HUES64 (cell line): ENCODE measurements at regions not wholly inside any gene's neighbourhood (a gene's known extent, or its start where the extent isn't known, plus 50 kb on each side); places are given as distances from the start of the nearest gene placed in this dataset.

Experiments
- H3K27ac ChIP-seq: 2 replicates; pipeline ENCODE4 v1.7.0; 2013; ENCODE audit warnings: low read depth, low read length, inconsistent platforms
- H3K27me3 ChIP-seq: 2 replicates; pipeline ENCODE4 v1.6.1; 2013; ENCODE audit warnings: mild to moderate bottlenecking, low read length; ENCODE audit not compliant: insufficient read depth
- H3K36me3 ChIP-seq: 2 replicates; pipeline ENCODE4 v1.6.1; 2013; ENCODE audit warnings: mild to moderate bottlenecking, low read length; ENCODE audit not compliant: insufficient read depth
- H3K4me1 ChIP-seq: 2 replicates; pipeline ENCODE4 v1.6.1; 2013; ENCODE audit warnings: mild to moderate bottlenecking, low read length, moderate library complexity; ENCODE audit not compliant: insufficient read depth
- H3K4me3 ChIP-seq: 2 replicates; pipeline ENCODE4 v1.5.1; 2013; ENCODE audit warnings: mild to moderate bottlenecking, low read length, moderate library complexity
- H3K9ac ChIP-seq: 2 replicates; pipeline ENCODE4 v1.6.1; 2013; ENCODE audit warnings: mild to moderate bottlenecking, low read depth, low read length
- H3K9me3 ChIP-seq: 2 replicates; pipeline ENCODE4 v1.6.1; 2013; ENCODE audit warnings: low read depth, low read length; ENCODE audit not compliant: insufficient read depth
- WGBS: fragments of 150-250, 120-280 bp; methylation state at CpG from one replicate; pipeline ENCODE4 v1.1.7; 2013; ENCODE audit warnings: missing lambda C conversion rate; 5-methylcytosine and 5-hydroxymethylcytosine counted together

DNA sequence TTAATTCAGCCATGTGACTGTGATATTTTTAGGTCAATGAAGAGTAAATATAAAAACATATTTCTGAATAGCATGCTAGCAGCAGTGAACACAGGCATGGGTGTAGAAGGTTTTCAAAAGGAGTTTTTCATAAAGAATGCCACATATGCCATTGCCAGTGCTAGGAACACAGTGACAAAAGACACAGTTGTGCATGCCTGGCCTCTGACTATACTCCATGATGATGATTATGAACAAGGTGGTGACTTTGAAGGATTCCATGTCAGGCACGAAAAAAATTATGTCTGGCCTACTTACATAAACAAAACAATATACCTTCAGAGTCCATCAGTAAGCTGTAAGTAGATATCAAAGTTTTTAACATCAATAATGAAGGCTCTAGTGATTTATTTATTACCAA lies 438.7 kb downstream of the TLE1 start:
- no peak overlapping the region for H3K4me3 ChIP-seq
- WGBS: no CpG with 5 or more reads among the region's 1 CpG
- H3K9ac ChIP-seq: no peak overlapping the region
- no peaks in the 10 kb centered on the region for H3K9me3 ChIP-seq
- H3K4me1 ChIP-seq: peaks cover 5% of the 10 kb centered on the region; the same call in 1 of the 2 replicates
- H3K27me3 ChIP-seq: no peaks in the 10 kb centered on the region
- no peak overlapping the region for H3K27ac ChIP-seq
- H3K36me3 ChIP-seq: no peaks in the 10 kb centered on the region

DNA sequence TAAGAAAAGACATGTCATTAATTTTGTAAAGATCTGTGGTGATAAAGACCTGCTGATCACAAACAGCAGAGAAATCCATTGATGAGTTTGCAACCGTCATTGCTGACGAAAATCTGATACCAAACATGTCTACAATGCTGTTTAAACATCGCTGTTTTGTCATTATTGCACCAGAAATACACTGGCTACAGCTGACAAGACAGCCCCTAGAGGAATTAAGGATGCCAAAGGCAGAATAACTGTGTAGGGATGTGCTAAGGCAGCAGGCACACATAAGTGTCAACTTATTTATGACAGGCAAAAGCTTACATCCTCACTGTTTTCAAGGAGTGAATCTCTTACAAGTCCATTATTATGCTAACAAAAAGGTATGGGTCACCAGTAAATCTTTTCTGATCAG lies 439.3 kb downstream of the TLE1 start:
- H3K9ac ChIP-seq: no peak overlapping the region
- WGBS: 95% methylated on average over 3 of the region's 3 CpGs
- H3K9me3 ChIP-seq: no peaks in the 10 kb centered on the region
- H3K27ac ChIP-seq: no peak overlapping the region
- no peaks in the 10 kb centered on the region for H3K36me3 ChIP-seq
- H3K4me1 ChIP-seq: 0 out of 2 replicates have a peak, but pooled peaks cover 3% of the 10 kb centered on the region
- H3K27me3 ChIP-seq: no peaks in the 10 kb centered on the region
- no peak overlapping the region for H3K4me3 ChIP-seq

DNA sequence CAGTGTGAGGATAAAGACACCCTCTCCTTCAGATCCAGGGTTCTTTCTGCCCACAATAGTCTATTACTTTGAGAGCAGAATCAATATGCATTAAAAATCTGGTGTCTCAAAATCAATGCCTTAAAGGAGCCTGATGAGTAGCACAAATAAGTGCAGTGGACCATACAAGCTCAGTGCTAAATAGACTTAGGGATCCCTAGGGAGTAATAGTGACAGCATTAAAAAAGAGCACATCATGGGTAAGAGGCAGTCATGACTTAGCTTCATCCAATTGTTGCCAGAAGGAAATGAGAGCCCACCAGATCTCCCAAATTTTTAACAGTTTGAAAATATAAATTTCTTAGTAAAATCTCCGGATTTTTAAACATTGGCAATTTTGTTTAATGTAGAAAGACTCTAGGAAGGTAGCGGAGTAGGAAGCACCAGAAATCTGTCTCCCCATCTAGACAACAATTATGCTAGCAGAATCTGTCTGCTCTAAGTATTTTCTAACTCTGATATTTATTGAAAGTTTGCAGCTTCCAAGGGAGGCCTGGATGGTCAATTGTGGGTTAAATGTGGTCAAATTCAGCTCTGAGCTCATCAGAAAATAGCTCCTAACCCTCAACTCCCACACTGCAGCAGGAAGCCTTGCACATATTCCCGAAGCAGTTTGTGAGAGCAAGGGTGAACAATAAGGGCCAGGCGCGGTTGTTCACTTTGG lies 443.9 kb downstream of the TLE1 start:
- H3K27me3 ChIP-seq: no peaks in the 10 kb centered on the region
- H3K27ac ChIP-seq: no peak overlapping the region
- H3K4me1 ChIP-seq: 0 out of 2 replicates have a peak, but pooled peaks cover 3% of the 10 kb centered on the region
- WGBS: 97% methylated on average over 5 of the region's 5 CpGs
- H3K9me3 ChIP-seq: no peaks in the 10 kb centered on the region
- H3K4me3 ChIP-seq: no peak overlapping the region
- no peak overlapping the region for H3K9ac ChIP-seq
- H3K36me3 ChIP-seq: no peaks in the 10 kb centered on the region

DNA sequence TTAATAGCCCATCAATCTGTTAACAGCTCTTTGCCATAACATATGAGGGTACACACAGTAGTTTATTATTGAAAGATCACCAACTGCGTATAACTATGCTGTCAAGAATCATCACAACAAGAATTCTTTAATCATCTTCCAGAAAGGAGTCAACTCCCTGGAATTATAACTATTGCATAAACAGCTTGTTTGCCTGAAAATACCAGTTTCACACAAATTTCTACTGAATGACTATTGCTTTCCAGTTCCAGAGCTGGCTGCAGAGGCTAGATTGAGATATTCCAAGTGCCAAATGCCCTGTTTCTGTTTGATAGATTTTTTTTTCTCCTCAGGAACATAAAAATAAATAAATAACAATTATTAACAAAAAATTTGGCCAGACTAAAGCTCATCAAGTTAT lies 444.7 kb downstream of the TLE1 start:
- H3K9me3 ChIP-seq: no peaks in the 10 kb centered on the region
- no peak overlapping the region for H3K4me3 ChIP-seq
- no peaks in the 10 kb centered on the region for H3K27me3 ChIP-seq
- H3K4me1 ChIP-seq: 0 out of 2 replicates have a peak, but pooled peaks cover 3% of the 10 kb centered on the region
- H3K36me3 ChIP-seq: no peaks in the 10 kb centered on the region
- 97% methylated on average over 1 of the region's 1 CpG for WGBS
- no peak overlapping the region for H3K9ac ChIP-seq
- H3K27ac ChIP-seq: no peak overlapping the region

DNA sequence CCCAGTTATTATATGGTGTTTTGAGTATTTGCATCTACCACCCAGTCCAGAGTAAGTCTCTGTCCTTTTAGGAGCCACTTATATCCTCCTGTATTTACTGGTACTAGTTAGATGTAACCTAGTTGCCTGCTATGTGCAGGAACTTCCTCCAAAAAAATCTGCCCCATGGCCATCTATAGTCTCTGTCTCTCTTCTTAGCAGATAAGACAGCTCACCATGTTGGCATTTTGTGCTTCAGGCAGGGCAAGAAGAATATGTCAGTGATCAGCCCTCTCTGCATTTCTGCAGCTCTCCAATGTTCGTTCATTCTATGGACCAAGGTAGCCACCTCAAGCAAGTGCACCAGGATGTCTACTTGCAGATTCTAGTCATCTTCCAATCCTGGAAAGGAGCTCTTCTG lies 446.5 kb downstream of the TLE1 start:
- WGBS: 96% methylated on average over 1 of the region's 1 CpG
- H3K9me3 ChIP-seq: no peaks in the 10 kb centered on the region

DNA sequence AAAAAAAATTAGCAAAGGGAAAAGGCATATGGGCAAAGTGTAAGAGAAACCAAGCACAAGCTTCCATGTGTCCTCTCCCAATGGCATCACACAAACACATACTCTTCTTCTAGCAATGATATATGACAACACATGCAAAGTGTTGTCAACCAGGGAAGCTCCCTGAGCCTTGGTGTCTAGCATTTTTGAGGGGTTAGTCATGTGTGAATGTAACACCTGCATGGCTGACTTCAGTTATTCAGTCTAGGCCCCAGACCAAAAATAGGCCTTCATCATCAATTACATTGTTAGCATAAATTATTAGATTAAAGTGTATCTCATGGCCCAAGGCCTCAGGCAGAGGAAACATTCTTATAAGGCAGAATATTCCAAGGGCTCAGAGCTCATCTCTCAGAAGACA lies 450.0 kb downstream of the TLE1 start:
- Histone ChIP-seq H3K27me3 (no peaks in the 10 kb centered on the region), H3K36me3 (no peaks in the 10 kb centered on the region), H3K27ac (no peak overlapping the region), H3K4me1 (no peaks in the 10 kb centered on the region), H3K9me3 (no peaks in the 10 kb centered on the region), H3K4me3 (no peak overlapping the region), H3K9ac (no peak overlapping the region)

More for the DNA sequence above, 446.5 kb downstream of the TLE1 start:
- Histone ChIP-seq H3K9ac (no peak overlapping the region), H3K27ac (no peak overlapping the region), H3K27me3 (no peaks in the 10 kb centered on the region), H3K4me3 (no peak overlapping the region), H3K36me3 (no peaks in the 10 kb centered on the region), H3K4me1 (no peaks in the 10 kb centered on the region)

DNA sequence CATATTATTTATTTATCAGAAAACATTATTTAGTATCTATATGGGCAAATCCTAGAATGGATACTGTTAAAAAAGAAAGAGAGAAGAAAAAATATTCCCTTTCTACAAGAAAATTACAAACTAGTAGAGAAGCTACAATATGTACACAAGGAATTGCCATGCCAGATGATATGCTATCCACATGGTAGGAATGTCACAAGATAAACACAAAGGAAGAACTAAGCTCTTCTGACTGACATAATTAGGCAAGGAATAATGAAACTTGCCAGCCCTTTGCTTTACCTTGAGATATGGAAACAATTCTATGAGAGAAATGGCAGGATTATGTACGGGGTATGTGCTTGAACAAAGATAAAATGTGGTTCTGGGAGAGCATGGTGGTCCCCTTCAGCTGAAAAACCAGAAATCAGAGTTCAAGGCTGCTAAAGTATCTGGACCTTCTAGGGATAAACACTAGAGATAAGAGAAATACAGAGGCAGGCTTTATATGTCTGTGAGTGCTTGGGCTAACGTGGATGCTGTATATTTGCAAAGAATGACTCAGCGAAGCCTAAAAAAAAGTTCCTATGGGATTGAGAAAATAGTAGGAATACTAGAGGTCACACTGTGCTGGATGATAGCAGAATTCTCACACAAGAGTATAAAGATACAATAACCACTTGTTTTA lies 451.6 kb downstream of the TLE1 start:
- Histone ChIP-seq H3K4me1 (no peaks in the 10 kb centered on the region), H3K4me3 (no peak overlapping the region), H3K27me3 (no peaks in the 10 kb centered on the region), H3K27ac (no peak overlapping the region), H3K36me3 (no peaks in the 10 kb centered on the region), H3K9me3 (no peaks in the 10 kb centered on the region), H3K9ac (no peak overlapping the region)
- 87% methylated on average over 3 of the region's 3 CpGs for WGBS

DNA sequence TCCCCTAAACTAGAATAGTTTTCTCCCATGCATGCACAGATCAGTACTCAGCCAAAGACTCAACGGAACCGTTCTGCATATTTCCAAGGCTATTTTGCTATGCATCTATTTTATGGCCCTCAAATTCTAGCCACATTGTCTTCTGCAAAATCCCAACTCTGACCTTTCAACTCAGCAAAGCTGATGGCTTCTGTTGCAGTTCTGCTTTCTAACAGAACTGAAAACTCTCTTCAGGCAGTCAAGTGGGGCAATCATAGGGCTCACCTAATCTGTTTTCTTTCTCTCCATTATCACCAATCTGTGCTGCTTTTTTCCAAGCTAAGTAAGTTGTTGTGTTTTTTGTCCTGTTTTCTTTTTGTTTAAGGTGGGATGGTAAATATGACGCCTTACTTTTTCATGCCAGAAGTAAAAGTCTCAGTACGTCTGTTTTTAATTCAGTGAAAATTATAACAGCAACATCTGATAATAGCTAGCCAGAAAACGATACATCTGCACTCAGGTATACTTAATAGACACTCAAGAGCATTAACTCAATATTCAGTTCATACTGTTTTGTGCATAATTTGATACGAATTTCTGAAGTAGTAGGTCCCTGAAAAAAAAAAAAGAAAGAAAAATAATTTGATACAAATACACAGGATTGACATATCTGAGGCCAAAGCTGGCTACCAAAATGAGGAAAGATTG lies 454.3 kb downstream of the TLE1 start:
- H3K4me1 ChIP-seq: no peaks in the 10 kb centered on the region
- no peak overlapping the region for H3K4me3 ChIP-seq
- no peak overlapping the region for H3K9ac ChIP-seq
- no peaks in the 10 kb centered on the region for H3K9me3 ChIP-seq
- no peaks in the 10 kb centered on the region for H3K27me3 ChIP-seq
- WGBS: 95% methylated on average over 5 of the region's 6 CpGs
- H3K36me3 ChIP-seq: no peaks in the 10 kb centered on the region
- H3K27ac ChIP-seq: no peak overlapping the region

DNA sequence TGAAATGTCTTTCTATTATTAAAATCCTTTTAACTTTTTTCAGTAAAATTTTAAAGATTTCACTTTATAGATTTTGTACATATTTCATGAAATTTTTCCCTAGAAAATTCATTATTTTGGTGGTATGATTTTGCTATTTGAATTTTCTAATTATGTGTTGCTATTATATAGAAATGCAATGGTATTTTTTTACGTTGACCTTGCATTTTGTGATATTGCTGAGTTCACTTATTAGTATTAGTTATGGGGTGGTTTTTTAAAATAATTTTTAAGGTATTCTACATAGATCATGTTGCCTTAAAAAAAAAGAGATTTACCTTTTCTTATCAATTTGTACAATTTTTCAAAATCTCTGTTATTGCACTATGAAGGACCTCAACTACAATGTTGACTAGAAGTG lies 458.3 kb downstream of the TLE1 start:
- H3K4me1 ChIP-seq: no peaks in the 10 kb centered on the region
- H3K36me3 ChIP-seq: no peaks in the 10 kb centered on the region
- H3K9ac ChIP-seq: no peak overlapping the region
- 29% methylated on average over 1 of the region's 1 CpG for WGBS
- H3K27me3 ChIP-seq: no peaks in the 10 kb centered on the region
- H3K27ac ChIP-seq: no peak overlapping the region
- no peaks in the 10 kb centered on the region for H3K9me3 ChIP-seq
- no peak overlapping the region for H3K4me3 ChIP-seq

DNA sequence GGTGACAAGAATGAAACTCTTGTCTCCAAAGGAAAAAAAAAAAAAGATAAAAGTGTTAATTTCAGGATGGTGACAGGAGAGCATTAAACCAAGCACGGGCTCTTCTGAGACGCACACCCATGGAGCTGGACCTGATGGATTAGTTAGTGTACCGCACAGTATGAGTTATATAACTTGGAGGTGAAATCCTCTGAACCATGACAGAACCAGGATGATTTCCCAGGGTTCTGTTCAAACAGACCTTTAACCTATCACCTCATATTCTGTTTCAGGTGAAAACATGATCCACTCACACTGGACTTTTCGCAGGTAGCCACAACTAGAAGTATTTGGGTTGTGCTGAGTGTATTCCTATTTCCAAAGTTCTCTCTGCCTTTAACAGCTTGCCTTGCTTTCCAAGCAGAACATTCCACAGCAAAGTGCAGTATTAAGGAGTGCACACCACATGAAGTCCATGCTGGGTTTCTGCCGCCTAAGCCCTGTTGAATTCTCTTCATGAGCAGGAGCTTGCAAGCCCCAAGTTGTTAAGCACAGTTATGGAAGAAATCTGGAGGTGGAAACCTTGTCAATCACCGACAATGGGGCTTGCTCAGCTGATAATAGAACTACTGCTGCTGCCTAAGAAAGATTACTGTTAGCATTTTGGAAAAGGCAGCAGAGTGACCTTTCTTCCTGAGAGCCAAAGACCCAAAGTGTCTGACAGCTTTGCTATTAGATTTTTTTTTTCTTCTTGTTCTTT lies 461.7 kb downstream of the TLE1 start:
- Histone ChIP-seq H3K36me3 (no peaks in the 10 kb centered on the region), H3K9me3 (no peaks in the 10 kb centered on the region), H3K9ac (no peak overlapping the region), H3K27ac (no peak overlapping the region), H3K4me3 (no peak overlapping the region), H3K4me1 (peaks cover 4% of the 10 kb centered on the region; the same call in 1 of the 2 replicates), H3K27me3 (no peaks in the 10 kb centered on the region)
- 87% methylated on average over 6 of the region's 6 CpGs for WGBS

DNA sequence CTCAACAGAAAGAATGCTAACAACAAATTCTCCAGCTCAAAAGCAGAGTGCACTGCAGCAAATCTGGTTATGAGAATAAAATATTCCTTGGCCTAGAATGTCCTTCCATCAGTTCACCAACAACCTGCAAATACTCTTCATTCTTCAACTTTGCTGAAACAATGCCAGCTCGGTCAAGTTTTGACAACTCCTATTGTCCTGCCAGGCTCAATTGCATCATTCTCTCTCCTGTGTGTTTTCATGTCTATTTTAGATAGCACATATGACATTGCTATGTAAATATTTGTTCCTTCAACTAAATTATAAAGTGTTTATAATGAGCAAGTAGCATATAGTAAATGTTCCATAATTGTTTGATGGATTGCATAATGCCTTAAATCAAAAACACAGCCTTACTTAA lies 463.8 kb downstream of the TLE1 start:
- H3K4me3 ChIP-seq: no peak overlapping the region
- 79% methylated on average over 1 of the region's 1 CpG for WGBS
- peaks cover 4% of the 10 kb centered on the region; the same call in 1 of the 2 replicates for H3K4me1 ChIP-seq
- H3K27ac ChIP-seq: no peak overlapping the region
- H3K9ac ChIP-seq: no peak overlapping the region
- H3K9me3 ChIP-seq: no peaks in the 10 kb centered on the region
- H3K27me3 ChIP-seq: no peaks in the 10 kb centered on the region
- H3K36me3 ChIP-seq: no peaks in the 10 kb centered on the region
